ENCODE measurements at regions not wholly inside any gene's neighbourhood (a gene's known extent, or its start where the extent isn't known, plus 50 kb on each side); places are given as distances from the start of the nearest gene placed in this dataset.

GRCh38 chr3:163438760-163439159 lies 1639.5 kb downstream of the SI start:
- TF ChIP-seq GLIS3 (CRISPR knock-in tag; IDR thresholded peaks at IDR 0.05) (no peak), SNAI2 (CRISPR knock-in tag; IDR thresholded peaks at IDR 0.05) (no peak), ARNTL (CRISPR knock-in tag; IDR thresholded peaks at IDR 0.05; ENCODE audit: borderline replicate concordance, low read depth) (no peak), PPARA (CRISPR knock-in tag; IDR thresholded peaks at IDR 0.05; ENCODE audit: borderline replicate concordance) (no peak), TOX (CRISPR knock-in tag; IDR thresholded peaks at IDR 0.05; ENCODE audit: borderline replicate concordance) (no peak), ZNF70 (CRISPR knock-in tag; IDR thresholded peaks at IDR 0.05) (no peak), ZFP3 (CRISPR knock-in tag; IDR thresholded peaks at IDR 0.05) (no peak), ZNF565 (CRISPR knock-in tag; conservative IDR thresholded peaks at IDR 0.05; ENCODE audit: low read depth) (no peak), ZNF8 (CRISPR knock-in tag; IDR thresholded peaks at IDR 0.05) (no peak), ZFP30 (CRISPR knock-in tag; IDR thresholded peaks at IDR 0.05) (no peak), ESRRG (CRISPR knock-in tag; IDR thresholded peaks at IDR 0.05) (no peak)
- TF ChIP-seq, protein P1, sequence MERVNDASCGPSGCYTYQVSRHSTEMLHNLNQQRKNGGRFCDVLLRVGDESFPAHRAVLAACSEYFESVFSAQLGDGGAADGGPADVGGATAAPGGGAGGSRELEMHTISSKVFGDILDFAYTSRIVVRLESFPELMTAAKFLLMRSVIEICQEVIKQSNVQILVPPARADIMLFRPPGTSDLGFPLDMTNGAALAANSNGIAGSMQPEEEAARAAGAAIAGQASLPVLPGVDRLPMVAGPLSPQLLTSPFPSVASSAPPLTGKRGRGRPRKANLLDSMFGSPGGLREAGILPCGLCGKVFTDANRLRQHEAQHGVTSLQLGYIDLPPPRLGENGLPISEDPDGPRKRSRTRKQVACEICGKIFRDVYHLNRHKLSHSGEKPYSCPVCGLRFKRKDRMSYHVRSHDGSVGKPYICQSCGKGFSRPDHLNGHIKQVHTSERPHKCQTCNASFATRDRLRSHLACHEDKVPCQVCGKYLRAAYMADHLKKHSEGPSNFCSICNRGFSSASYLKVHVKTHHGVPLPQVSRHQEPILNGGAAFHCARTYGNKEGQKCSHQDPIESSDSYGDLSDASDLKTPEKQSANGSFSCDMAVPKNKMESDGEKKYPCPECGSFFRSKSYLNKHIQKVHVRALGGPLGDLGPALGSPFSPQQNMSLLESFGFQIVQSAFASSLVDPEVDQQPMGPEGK (CRISPR knock-in tag; IDR thresholded peaks at IDR 0.05; ENCODE audit: borderline replicate concordance), result no peak

GRCh38 chr3:163422671-163423070 lies 1655.6 kb downstream of the SI start:
- ATAC-seq, result no peak
- TF ChIP-seq, protein P2, sequence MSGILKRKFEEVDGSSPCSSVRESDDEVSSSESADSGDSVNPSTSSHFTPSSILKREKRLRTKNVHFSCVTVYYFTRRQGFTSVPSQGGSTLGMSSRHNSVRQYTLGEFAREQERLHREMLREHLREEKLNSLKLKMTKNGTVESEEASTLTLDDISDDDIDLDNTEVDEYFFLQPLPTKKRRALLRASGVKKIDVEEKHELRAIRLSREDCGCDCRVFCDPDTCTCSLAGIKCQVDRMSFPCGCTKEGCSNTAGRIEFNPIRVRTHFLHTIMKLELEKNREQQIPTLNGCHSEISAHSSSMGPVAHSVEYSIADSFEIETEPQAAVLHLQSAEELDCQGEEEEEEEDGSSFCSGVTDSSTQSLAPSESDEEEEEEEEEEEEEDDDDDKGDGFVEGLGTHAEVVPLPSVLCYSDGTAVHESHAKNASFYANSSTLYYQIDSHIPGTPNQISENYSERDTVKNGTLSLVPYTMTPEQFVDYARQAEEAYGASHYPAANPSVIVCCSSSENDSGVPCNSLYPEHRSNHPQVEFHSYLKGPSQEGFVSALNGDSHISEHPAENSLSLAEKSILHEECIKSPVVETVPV (CRISPR knock-in tag; IDR thresholded peaks at IDR 0.05), result no peak
- TF ChIP-seq BACH2 (CRISPR knock-in tag; IDR thresholded peaks at IDR 0.05; ENCODE audit: borderline replicate concordance), result no peak
- no peak for TF ChIP-seq POU6F1 (CRISPR knock-in tag; IDR thresholded peaks at IDR 0.05; ENCODE audit: borderline replicate concordance, low read depth)
- TF ChIP-seq, protein P3, sequence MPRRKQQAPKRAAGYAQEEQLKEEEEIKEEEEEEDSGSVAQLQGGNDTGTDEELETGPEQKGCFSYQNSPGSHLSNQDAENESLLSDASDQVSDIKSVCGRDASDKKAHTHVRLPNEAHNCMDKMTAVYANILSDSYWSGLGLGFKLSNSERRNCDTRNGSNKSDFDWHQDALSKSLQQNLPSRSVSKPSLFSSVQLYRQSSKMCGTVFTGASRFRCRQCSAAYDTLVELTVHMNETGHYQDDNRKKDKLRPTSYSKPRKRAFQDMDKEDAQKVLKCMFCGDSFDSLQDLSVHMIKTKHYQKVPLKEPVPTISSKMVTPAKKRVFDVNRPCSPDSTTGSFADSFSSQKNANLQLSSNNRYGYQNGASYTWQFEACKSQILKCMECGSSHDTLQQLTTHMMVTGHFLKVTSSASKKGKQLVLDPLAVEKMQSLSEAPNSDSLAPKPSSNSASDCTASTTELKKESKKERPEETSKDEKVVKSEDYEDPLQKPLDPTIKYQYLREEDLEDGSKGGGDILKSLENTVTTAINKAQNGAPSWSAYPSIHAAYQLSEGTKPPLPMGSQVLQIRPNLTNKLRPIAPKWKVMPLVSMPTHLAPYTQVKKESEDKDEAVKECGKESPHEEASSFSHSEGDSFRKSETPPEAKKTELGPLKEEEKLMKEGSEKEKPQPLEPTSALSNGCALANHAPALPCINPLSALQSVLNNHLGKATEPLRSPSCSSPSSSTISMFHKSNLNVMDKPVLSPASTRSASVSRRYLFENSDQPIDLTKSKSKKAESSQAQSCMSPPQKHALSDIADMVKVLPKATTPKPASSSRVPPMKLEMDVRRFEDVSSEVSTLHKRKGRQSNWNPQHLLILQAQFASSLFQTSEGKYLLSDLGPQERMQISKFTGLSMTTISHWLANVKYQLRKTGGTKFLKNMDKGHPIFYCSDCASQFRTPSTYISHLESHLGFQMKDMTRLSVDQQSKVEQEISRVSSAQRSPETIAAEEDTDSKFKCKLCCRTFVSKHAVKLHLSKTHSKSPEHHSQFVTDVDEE (CRISPR knock-in tag; IDR thresholded peaks at IDR 0.05), result no peak
- TF ChIP-seq ZFP30 (CRISPR knock-in tag; IDR thresholded peaks at IDR 0.05), result no peak
- TF ChIP-seq OSR1 (CRISPR knock-in tag; IDR thresholded peaks at IDR 0.05), result no peak
- no peak for TF ChIP-seq ARNTL (CRISPR knock-in tag; IDR thresholded peaks at IDR 0.05; ENCODE audit: borderline replicate concordance, low read depth)
- no peak for TF ChIP-seq ZFP3 (CRISPR knock-in tag; IDR thresholded peaks at IDR 0.05)
- TF ChIP-seq TCF4 (CRISPR knock-in tag; IDR thresholded peaks at IDR 0.05; ENCODE audit: borderline replicate concordance), result no peak
- no peak for TF ChIP-seq ESRRG (CRISPR knock-in tag; IDR thresholded peaks at IDR 0.05)

More at GRCh38 chr3:163438760-163439159, 1639.5 kb downstream of the SI start:
- ATAC-seq, result no peak

DNA sequence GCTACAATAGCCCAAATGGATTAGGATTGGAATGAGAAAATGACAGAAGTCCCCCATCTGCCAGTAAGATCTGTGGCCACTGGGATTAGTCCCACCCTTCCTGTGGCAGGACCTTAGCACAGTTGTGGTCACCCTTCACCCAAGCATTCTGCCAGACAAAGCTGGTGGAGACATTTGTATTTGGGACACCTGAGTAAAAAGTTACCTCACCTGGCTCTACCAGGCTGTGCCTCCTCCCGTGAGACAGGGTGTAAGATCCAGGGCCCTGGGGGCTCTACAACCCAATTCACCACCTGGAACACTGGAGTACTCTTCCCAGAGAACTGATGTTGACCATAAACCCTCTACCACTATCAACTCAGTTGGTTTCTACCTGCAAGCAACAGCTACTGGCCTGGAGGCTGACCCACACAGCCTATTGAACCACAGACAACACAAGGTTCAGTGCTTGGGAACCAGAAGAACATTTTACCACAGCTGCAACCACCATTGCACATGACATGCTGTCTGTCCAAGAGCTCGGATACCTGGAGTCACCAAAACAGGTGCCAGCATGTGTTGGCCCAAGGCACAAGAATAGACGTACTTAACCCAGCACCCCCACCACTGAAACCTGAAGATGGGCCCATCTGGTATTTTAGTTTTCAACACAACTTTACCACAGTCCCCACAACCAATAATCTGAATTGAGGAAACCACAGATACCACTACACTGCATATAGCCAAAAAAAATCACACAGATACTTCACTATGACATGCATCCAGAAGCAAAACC lies 1686.7 kb downstream of the SI start:
- no peak for TF ChIP-seq SNAI2 (CRISPR knock-in tag; IDR thresholded peaks at IDR 0.05)
- no peak for ATAC-seq

DNA sequence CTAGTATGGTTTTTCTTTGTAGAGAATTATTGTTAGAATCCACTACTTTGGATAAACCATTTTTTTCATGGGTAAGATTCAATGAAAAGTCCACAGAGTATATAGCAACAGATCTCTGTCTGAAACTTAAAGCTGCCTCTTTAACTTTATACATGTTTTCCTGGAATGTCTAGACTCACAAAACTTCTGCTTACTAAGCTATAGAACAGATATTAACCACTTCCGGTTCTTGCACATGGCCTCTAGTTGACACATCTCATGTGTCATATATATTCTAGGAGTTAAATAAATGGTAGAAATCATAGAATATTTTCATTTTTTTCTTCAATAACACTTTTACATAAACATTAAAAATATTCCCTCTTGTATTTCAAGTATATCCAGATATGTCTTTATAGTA lies 1693.9 kb downstream of the SI start:
- no peak for ATAC-seq
- TF ChIP-seq OSR1 (CRISPR knock-in tag; IDR thresholded peaks at IDR 0.05) (no peak), ZNF70 (CRISPR knock-in tag; IDR thresholded peaks at IDR 0.05) (no peak), ESRRG (CRISPR knock-in tag; IDR thresholded peaks at IDR 0.05) (no peak), CSDC2 (CRISPR knock-in tag; IDR thresholded peaks at IDR 0.05) (no peak), ZNF565 (CRISPR knock-in tag; conservative IDR thresholded peaks at IDR 0.05; ENCODE audit: low read depth) (no peak), ZC3H10 (CRISPR knock-in tag; IDR thresholded peaks at IDR 0.05) (no peak), ISL1 (CRISPR knock-in tag; IDR thresholded peaks at IDR 0.05) (no peak), RARB (CRISPR knock-in tag; IDR thresholded peaks at IDR 0.05) (no peak), ZFP3 (CRISPR knock-in tag; IDR thresholded peaks at IDR 0.05) (no peak), POU6F1 (CRISPR knock-in tag; IDR thresholded peaks at IDR 0.05; ENCODE audit: borderline replicate concordance, low read depth) (no peak), PPARA (CRISPR knock-in tag; IDR thresholded peaks at IDR 0.05; ENCODE audit: borderline replicate concordance) (no peak), ARNTL (CRISPR knock-in tag; IDR thresholded peaks at IDR 0.05; ENCODE audit: borderline replicate concordance, low read depth) (no peak), GLIS3 (CRISPR knock-in tag; IDR thresholded peaks at IDR 0.05) (no peak), BACH2 (CRISPR knock-in tag; IDR thresholded peaks at IDR 0.05; ENCODE audit: borderline replicate concordance) (no peak), ZFP30 (CRISPR knock-in tag; IDR thresholded peaks at IDR 0.05) (no peak)
- TF ChIP-seq, protein P1 (CRISPR knock-in tag; IDR thresholded peaks at IDR 0.05; ENCODE audit: borderline replicate concordance), result no peak
